ENCODE measurements at regions not wholly inside any gene's neighbourhood (a gene's known extent, or its start where the extent isn't known, plus 50 kb on each side); places are given as distances from the start of the nearest gene placed in this dataset.

DNA sequence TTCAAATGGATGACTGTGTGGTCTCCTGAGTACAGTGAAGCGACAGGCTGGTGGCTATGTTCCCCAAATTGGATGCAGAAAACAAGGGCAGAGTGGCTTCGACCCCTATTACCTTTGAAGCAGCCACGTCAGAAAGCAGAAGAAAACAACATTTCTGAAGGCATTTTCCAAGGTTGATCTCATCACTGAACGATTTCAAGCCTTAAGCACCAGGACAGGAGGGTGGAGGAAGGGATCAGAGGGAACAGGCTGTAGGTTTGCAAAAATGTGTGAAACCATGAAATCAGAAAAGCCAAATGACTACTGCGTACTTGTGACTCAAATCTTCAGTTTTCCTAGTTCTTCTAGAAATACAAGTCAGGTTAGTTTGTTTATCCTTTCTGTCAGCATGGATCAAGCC, 181.0 kb upstream of the TMEM106B start:
- Histone ChIP-seq H3K27me3 (ENCODE audit: insufficient read depth, poor library complexity, severe bottlenecking) (no peaks in the 10 kb centered on the region), H3K4me3 (replicated peaks; ENCODE audit: insufficient read depth, low read length) (no peak overlapping the region), H3K27ac (replicated peaks) (no peak overlapping the region)
- DNase-seq (ENCODE audit: low read depth in 1 of 2, low spot score in 1 of 2): no peak
- no peak for TF ChIP-seq GABPA (IDR thresholded peaks at IDR 0.05; ENCODE audit: low read depth)
- no peak for TF ChIP-seq POLR2AphosphoS5 (IDR thresholded peaks at IDR 0.05; ENCODE audit: low read depth)
- TF ChIP-seq, protein P1, sequence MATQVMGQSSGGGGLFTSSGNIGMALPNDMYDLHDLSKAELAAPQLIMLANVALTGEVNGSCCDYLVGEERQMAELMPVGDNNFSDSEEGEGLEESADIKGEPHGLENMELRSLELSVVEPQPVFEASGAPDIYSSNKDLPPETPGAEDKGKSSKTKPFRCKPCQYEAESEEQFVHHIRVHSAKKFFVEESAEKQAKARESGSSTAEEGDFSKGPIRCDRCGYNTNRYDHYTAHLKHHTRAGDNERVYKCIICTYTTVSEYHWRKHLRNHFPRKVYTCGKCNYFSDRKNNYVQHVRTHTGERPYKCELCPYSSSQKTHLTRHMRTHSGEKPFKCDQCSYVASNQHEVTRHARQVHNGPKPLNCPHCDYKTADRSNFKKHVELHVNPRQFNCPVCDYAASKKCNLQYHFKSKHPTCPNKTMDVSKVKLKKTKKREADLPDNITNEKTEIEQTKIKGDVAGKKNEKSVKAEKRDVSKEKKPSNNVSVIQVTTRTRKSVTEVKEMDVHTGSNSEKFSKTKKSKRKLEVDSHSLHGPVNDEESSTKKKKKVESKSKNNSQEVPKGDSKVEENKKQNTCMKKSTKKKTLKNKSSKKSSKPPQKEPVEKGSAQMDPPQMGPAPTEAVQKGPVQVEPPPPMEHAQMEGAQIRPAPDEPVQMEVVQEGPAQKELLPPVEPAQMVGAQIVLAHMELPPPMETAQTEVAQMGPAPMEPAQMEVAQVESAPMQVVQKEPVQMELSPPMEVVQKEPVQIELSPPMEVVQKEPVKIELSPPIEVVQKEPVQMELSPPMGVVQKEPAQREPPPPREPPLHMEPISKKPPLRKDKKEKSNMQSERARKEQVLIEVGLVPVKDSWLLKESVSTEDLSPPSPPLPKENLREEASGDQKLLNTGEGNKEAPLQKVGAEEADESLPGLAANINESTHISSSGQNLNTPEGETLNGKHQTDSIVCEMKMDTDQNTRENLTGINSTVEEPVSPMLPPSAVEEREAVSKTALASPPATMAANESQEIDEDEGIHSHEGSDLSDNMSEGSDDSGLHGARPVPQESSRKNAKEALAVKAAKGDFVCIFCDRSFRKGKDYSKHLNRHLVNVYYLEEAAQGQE (IDR thresholded peaks at IDR 0.05; ENCODE audit: insufficient replicate concordance, low read depth): no peak
- TF ChIP-seq SPI1 (IDR thresholded peaks at IDR 0.05; ENCODE audit: borderline replicate concordance, low read depth): no peak

DNA sequence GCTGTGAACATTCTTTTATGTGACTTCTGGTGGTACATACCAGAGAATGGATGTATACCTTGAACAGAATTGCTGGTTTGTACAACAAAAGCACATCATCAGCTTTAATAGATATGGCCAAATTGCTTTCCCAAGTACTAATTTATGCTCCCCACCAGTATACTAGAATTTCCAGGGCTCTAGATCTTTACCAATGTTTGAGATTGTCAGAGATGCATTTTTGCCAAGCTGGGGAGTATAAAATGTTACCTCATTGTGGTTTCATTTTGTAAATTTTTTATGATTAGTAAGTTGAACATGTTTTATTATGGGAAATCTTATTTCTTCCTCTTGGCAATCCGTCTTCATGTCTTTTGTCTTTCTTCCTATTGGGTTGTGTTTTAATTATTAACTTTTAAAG, 179.9 kb upstream of the TMEM106B start:
- H3K27ac ChIP-seq (replicated peaks): no peak overlapping the region
- H3K27me3 ChIP-seq (ENCODE audit: insufficient read depth, poor library complexity, severe bottlenecking): no peaks in the 10 kb centered on the region

DNA sequence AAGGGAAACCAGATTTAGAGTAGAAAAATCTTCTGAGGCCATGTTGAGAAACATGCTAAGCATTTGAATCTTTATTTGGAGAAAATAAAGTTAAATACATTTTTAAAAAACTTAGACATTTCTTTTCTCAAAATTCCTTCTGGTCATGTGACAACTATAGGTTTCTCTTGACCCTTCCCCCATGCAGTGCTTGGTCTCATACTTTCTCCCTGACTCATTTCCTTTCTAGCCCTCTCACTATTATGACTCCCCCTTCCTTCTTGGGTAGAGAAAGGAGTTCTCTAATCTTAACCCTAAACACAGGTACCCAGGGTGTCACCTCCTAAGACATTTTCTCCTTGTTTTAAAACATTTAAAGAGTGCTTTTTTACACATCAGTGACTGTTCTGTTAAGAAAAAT, 179.5 kb upstream of the TMEM106B start:
- Histone ChIP-seq H3K27ac (replicated peaks) (no peak overlapping the region), H3K27me3 (ENCODE audit: insufficient read depth, poor library complexity, severe bottlenecking) (no peaks in the 10 kb centered on the region), H3K4me3 (replicated peaks; ENCODE audit: insufficient read depth, low read length) (no peak overlapping the region)
- TF ChIP-seq GABPA (IDR thresholded peaks at IDR 0.05; ENCODE audit: low read depth): no peak
- no peak for TF ChIP-seq SPI1 (IDR thresholded peaks at IDR 0.05; ENCODE audit: borderline replicate concordance, low read depth)
- TF ChIP-seq, protein P1 (IDR thresholded peaks at IDR 0.05; ENCODE audit: insufficient replicate concordance, low read depth): no peak
- TF ChIP-seq, protein P2, sequence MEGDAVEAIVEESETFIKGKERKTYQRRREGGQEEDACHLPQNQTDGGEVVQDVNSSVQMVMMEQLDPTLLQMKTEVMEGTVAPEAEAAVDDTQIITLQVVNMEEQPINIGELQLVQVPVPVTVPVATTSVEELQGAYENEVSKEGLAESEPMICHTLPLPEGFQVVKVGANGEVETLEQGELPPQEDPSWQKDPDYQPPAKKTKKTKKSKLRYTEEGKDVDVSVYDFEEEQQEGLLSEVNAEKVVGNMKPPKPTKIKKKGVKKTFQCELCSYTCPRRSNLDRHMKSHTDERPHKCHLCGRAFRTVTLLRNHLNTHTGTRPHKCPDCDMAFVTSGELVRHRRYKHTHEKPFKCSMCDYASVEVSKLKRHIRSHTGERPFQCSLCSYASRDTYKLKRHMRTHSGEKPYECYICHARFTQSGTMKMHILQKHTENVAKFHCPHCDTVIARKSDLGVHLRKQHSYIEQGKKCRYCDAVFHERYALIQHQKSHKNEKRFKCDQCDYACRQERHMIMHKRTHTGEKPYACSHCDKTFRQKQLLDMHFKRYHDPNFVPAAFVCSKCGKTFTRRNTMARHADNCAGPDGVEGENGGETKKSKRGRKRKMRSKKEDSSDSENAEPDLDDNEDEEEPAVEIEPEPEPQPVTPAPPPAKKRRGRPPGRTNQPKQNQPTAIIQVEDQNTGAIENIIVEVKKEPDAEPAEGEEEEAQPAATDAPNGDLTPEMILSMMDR (IDR thresholded peaks at IDR 0.05; ENCODE audit: insufficient read depth, low read length): no peak
- no peak for TF ChIP-seq POLR2AphosphoS5 (IDR thresholded peaks at IDR 0.05; ENCODE audit: low read depth)
- DNase-seq (ENCODE audit: low read depth in 1 of 2, low spot score in 1 of 2): no peak

More for the DNA sequence above, 179.9 kb upstream of the TMEM106B start:
- H3K4me3 ChIP-seq (replicated peaks; ENCODE audit: insufficient read depth, low read length): no peak overlapping the region
- TF ChIP-seq SPI1 (IDR thresholded peaks at IDR 0.05; ENCODE audit: borderline replicate concordance, low read depth) (no peak), GABPA (IDR thresholded peaks at IDR 0.05; ENCODE audit: low read depth) (no peak)
- TF ChIP-seq, protein P1 (IDR thresholded peaks at IDR 0.05; ENCODE audit: insufficient replicate concordance, low read depth): no peak
- TF ChIP-seq, protein P2 (IDR thresholded peaks at IDR 0.05; ENCODE audit: insufficient read depth, low read length): no peak
- no peak for DNase-seq (ENCODE audit: low read depth in 1 of 2, low spot score in 1 of 2)
